Parathyroid adenoma (tissue), 2 donors: ENCODE measurements at regions not wholly inside any gene's neighbourhood (a gene's known extent, or its start where the extent isn't known, plus 50 kb on each side); places are given as distances from the start of the nearest gene placed in this dataset.
"Not testable (repeated sequence)": the region's sequence is repeated elsewhere in the genome, so short reads cannot be mapped to it uniquely, and the experiment has no call there.

Experiments used
- H2AFZ ChIP-seq: fragments of 300-600 bp; sonication (generic); one replicate; pipeline ENCODE4 v1.7.0; 2017; ENCODE audit warnings: antibody characterized with exemption, mild to moderate bottlenecking
- H3K27ac ChIP-seq: fragments of 300-600 bp; sonication (generic); one replicate; pipeline ENCODE4 v1.7.0; 2017
- H3K27me3 ChIP-seq: fragments of 300-600 bp; sonication (generic); one replicate; pipeline ENCODE4 v1.7.0; 2017; ENCODE audit warnings: low read length; ENCODE audit not compliant: control insufficient read depth, insufficient read depth
- H3K36me3 ChIP-seq: fragments of 300-600 bp; sonication (generic); one replicate; pipeline ENCODE4 v1.7.0; 2017; ENCODE audit warnings: low read length; ENCODE audit not compliant: control insufficient read depth, insufficient read depth
- H3K4me1 ChIP-seq: fragments of 300-600 bp; sonication (generic); one replicate; pipeline ENCODE4 v1.7.0; 2017; ENCODE audit warnings: control low read depth
- H3K4me2 ChIP-seq: fragments of 300-600 bp; sonication (generic); one replicate; pipeline ENCODE4 v1.7.0; 2017; ENCODE audit warnings: low read length
- H3K4me3 ChIP-seq: fragments of 300-600 bp; sonication (generic); one replicate; pipeline ENCODE4 v1.7.0; 2017; ENCODE audit warnings: low read depth, low read length
- H3K79me2 ChIP-seq: fragments of 300-600 bp; sonication (generic); one replicate; pipeline ENCODE4 v1.7.0; 2017; ENCODE audit warnings: control low read depth
- H3K9ac ChIP-seq: fragments of 300-600 bp; sonication (generic); one replicate; pipeline ENCODE4 v1.7.0; 2017; ENCODE audit warnings: mild to moderate bottlenecking
- H3K9me3 ChIP-seq: fragments of 300-600 bp; sonication (generic); one replicate; pipeline ENCODE4 v1.7.0; 2017; ENCODE audit warnings: low read length; ENCODE audit not compliant: control insufficient read depth
- TF ChIP-seq, protein P1 (sequence below): fragments of 300-600 bp; sonication (generic); IDR thresholded peaks from one replicate; pipeline ENCODE4 v1.7.0; 2017; ENCODE audit warnings: antibody characterized with exemption, mild to moderate bottlenecking
- donor health status: primary hyperparathyroidism.

- H3K4me3 ChIP-seq, H3K9me3 ChIP-seq, H3K27ac ChIP-seq, H3K36me3 ChIP-seq, H3K79me2 ChIP-seq, H3K4me1 ChIP-seq, H3K27me3 ChIP-seq, H2AFZ ChIP-seq, H3K9ac ChIP-seq, H3K4me2 ChIP-seq: not testable (repeated sequence)
Observed at GRCh38 chr17:20387549-20387948, 79.8 kb downstream of the LGALS9B start.

DNA sequence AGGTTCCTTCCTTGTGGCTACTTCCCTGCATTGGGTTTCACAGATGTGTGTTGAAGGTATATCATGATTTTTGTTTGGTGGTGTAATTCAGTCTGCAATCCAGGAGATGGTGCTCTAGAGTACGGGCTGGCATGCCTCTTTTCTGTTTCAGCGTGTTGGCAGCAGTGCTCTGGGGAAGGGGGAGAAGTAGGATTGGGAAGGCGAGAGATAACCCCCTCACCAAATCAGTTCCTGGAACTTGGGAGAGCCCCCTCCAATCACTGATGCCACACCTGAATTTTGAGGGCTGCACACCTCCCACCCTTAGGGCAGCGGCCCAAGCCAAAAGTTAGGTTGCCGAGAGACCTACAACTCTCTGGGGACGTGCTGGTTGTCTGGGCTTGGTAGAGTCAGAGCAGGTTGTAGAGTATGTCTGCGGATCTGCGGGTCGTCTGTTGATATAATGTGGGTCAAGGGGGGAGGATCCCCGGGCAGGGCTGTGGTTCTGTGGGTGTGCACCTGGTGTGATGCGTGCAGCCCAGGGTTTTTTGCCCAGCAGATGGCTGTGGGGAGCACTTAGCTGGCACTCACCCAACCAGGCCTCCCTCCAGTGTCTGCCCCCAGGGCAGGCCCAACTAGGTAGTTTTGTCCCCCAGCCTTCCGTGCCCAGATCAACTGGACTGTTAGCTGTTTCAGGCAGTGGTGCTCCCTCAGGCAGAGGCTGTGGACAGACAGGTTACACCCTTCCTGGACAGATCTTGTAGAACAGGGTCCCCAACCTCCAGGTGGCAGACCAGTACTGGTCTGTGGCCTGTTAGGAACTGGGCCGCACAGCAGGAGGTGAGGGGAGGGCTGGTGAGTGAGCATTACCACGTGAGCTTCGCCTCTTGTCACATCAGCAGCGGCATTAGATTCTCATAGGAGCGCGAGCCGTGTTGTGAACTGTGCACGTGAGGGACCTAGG, 85.7 kb downstream of the LGALS9B start:
- TF ChIP-seq, protein P1, sequence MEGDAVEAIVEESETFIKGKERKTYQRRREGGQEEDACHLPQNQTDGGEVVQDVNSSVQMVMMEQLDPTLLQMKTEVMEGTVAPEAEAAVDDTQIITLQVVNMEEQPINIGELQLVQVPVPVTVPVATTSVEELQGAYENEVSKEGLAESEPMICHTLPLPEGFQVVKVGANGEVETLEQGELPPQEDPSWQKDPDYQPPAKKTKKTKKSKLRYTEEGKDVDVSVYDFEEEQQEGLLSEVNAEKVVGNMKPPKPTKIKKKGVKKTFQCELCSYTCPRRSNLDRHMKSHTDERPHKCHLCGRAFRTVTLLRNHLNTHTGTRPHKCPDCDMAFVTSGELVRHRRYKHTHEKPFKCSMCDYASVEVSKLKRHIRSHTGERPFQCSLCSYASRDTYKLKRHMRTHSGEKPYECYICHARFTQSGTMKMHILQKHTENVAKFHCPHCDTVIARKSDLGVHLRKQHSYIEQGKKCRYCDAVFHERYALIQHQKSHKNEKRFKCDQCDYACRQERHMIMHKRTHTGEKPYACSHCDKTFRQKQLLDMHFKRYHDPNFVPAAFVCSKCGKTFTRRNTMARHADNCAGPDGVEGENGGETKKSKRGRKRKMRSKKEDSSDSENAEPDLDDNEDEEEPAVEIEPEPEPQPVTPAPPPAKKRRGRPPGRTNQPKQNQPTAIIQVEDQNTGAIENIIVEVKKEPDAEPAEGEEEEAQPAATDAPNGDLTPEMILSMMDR: peak; percentile 47

DNA sequence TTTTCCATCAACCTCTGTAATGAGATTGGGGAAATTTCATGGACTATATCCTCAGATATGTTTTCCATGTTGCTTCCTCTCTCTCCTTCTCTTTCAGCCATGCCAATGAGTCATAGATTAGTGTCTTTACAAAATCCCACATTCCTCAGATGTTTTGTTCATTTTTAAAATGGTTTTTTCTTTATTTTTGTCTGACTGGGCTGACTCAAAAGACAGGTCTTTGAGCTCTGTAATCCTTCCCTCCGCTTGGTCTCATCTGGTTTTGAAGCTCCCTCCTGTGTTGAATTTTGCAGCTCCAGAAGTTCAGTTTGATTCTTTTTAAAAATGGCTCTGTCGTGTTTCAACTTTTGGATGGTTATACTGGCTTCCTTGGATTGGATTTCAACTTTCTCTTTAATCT, 86.7 kb downstream of the LGALS9B start:
- H3K79me2 ChIP-seq, H3K27ac ChIP-seq, H2AFZ ChIP-seq, H3K4me3 ChIP-seq, H3K9ac ChIP-seq, H3K4me1 ChIP-seq, H3K4me2 ChIP-seq, H3K27me3 ChIP-seq, H3K36me3 ChIP-seq, H3K9me3 ChIP-seq: not testable (repeated sequence)

More for the DNA sequence above, 85.7 kb downstream of the LGALS9B start:
- H2AFZ ChIP-seq, H3K4me1 ChIP-seq, H3K27ac ChIP-seq, H3K4me2 ChIP-seq, H3K9ac ChIP-seq, H3K36me3 ChIP-seq, H3K27me3 ChIP-seq, H3K4me3 ChIP-seq, H3K9me3 ChIP-seq, H3K79me2 ChIP-seq: not testable (repeated sequence)

DNA sequence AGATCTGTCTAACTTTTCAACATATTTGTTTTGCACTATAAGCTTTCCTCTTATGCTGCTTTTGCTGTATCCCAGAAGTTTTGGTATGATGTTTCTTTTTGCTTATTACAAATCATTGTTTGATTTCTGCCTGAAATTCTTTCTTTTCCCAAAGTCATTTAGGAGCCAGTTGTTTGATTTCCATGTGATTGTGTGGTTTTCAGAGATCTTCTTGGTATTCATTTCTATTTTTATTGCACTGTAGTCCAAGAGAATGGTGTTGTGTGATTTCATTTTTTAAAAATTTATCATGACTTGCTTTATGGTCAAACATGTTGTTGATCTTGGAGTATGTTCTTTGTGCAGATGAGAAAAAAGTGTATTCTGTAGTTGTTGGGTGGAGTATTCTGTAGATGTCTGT, 88.1 kb downstream of the LGALS9B start:
- not testable (repeated sequence) for H3K27me3 ChIP-seq, H2AFZ ChIP-seq, H3K4me2 ChIP-seq, H3K79me2 ChIP-seq, H3K4me1 ChIP-seq, H3K27ac ChIP-seq, H3K4me3 ChIP-seq, H3K9ac ChIP-seq, H3K36me3 ChIP-seq, H3K9me3 ChIP-seq

DNA sequence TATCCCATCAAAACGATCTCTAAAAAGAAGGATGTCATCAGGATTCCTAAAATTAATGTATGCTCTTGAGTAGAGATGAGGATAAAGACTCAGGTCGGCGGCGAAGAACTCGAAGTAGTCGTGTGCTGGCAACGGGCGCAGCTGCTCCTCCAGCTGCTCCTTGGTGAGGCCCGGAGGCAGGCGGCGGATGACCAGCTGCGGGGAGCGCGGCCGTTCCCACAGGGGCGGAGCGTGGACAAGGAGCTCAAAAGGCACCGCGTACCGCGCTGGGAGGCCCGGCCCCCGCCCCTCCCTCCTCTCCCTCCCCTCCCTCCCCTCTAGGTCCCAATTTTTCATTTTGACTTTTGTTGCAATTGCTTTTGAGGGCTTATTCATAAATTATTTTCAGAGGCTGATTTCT, 90.7 kb downstream of the LGALS9B start:
- H3K4me3 ChIP-seq, H3K27ac ChIP-seq, H3K36me3 ChIP-seq, H3K27me3 ChIP-seq, H3K4me2 ChIP-seq, H3K4me1 ChIP-seq, H2AFZ ChIP-seq, H3K9ac ChIP-seq, H3K79me2 ChIP-seq, H3K9me3 ChIP-seq: not testable (repeated sequence)

GRCh38 chr17:20375745-20376144, 91.6 kb downstream of the LGALS9B start:
- H3K27ac ChIP-seq, H3K36me3 ChIP-seq, H3K9me3 ChIP-seq, H3K27me3 ChIP-seq, H3K4me2 ChIP-seq, H3K79me2 ChIP-seq, H2AFZ ChIP-seq, H3K9ac ChIP-seq, H3K4me1 ChIP-seq, H3K4me3 ChIP-seq: not testable (repeated sequence)
